GM10266 (cell line): ENCODE measurements at regions not wholly inside any gene's neighbourhood (a gene's known extent, or its start where the extent isn't known, plus 50 kb on each side); places are given as distances from the start of the nearest gene placed in this dataset.

ENCODE experiments used
- DNase-seq: peaks from one replicate; pipeline ENCODE4 v3.0.0; 2012; ENCODE audit errors: extremely low spot score
- CTCF ChIP-seq: IDR thresholded peaks from 2 replicates; pipeline ENCODE4 v1.5.1; 2012; ENCODE audit warnings: mild to moderate bottlenecking, low read depth; ENCODE audit not compliant: control insufficient read depth, insufficient read depth; ENCODE audit errors: missing control alignments

GRCh38 chr5:29077451-29077850, 2039.1 kb upstream of the CDH9 start:
- DNase-seq: no peak
- TF ChIP-seq CTCF: no peak

GRCh38 chr5:29069104-29069402, 2030.7 kb upstream of the CDH9 start:
- no peak for TF ChIP-seq CTCF
- no peak for DNase-seq

- DNase-seq: no peak
- no peak for TF ChIP-seq CTCF
Measured at GRCh38 chr5:29061381-29061780, 2023.0 kb upstream of the CDH9 start.

GRCh38 chr5:29054694-29055093, 2016.3 kb upstream of the CDH9 start:
- DNase-seq: no peak
- TF ChIP-seq CTCF: no peak

GRCh38 chr5:29054282-29054681, 2015.9 kb upstream of the CDH9 start:
- no peak for DNase-seq
- TF ChIP-seq CTCF: no peak

GRCh38 chr5:29051509-29051908, 2013.1 kb upstream of the CDH9 start:
- TF ChIP-seq CTCF: no peak
- no peak for DNase-seq

- no peak for TF ChIP-seq CTCF
- DNase-seq: no peak
Measured at GRCh38 chr5:29042152-29042551, 2003.8 kb upstream of the CDH9 start.

GRCh38 chr5:29040404-29040803, 2002.0 kb upstream of the CDH9 start:
- no peak for DNase-seq
- no peak for TF ChIP-seq CTCF
